Parathyroid adenoma (tissue), 2 donors: ENCODE measurements at regions not wholly inside any gene's neighbourhood (a gene's known extent, or its start where the extent isn't known, plus 50 kb on each side); places are given as distances from the start of the nearest gene placed in this dataset.

Experiments
- H2AFZ ChIP-seq: fragments of 300-600 bp; sonication (generic); one replicate; pipeline ENCODE4 v1.7.0; 2017; ENCODE audit warnings: antibody characterized with exemption, mild to moderate bottlenecking
- H3K27ac ChIP-seq: fragments of 300-600 bp; sonication (generic); one replicate; pipeline ENCODE4 v1.7.0; 2017
- H3K27me3 ChIP-seq: fragments of 300-600 bp; sonication (generic); one replicate; pipeline ENCODE4 v1.7.0; 2017; ENCODE audit warnings: low read length; ENCODE audit not compliant: control insufficient read depth, insufficient read depth
- H3K36me3 ChIP-seq: fragments of 300-600 bp; sonication (generic); one replicate; pipeline ENCODE4 v1.7.0; 2017; ENCODE audit warnings: low read length; ENCODE audit not compliant: control insufficient read depth, insufficient read depth
- H3K4me1 ChIP-seq: fragments of 300-600 bp; sonication (generic); one replicate; pipeline ENCODE4 v1.7.0; 2017; ENCODE audit warnings: control low read depth
- H3K4me2 ChIP-seq: fragments of 300-600 bp; sonication (generic); one replicate; pipeline ENCODE4 v1.7.0; 2017; ENCODE audit warnings: low read length
- H3K4me3 ChIP-seq: fragments of 300-600 bp; sonication (generic); one replicate; pipeline ENCODE4 v1.7.0; 2017; ENCODE audit warnings: low read depth, low read length
- H3K79me2 ChIP-seq: fragments of 300-600 bp; sonication (generic); one replicate; pipeline ENCODE4 v1.7.0; 2017; ENCODE audit warnings: control low read depth
- H3K9ac ChIP-seq: fragments of 300-600 bp; sonication (generic); one replicate; pipeline ENCODE4 v1.7.0; 2017; ENCODE audit warnings: mild to moderate bottlenecking
- H3K9me3 ChIP-seq: fragments of 300-600 bp; sonication (generic); one replicate; pipeline ENCODE4 v1.7.0; 2017; ENCODE audit warnings: low read length; ENCODE audit not compliant: control insufficient read depth
- CTCF ChIP-seq: fragments of 300-600 bp; sonication (generic); IDR thresholded peaks from one replicate; pipeline ENCODE4 v1.7.0; 2017; ENCODE audit warnings: antibody characterized with exemption, mild to moderate bottlenecking
- donor health status: primary hyperparathyroidism.

- Histone ChIP-seq H3K4me3 (no peak overlapping the region), H3K4me1 (no peaks in the 10 kb centered on the region), H3K4me2 (no peak overlapping the region), H3K79me2 (no peaks in the 10 kb centered on the region), H3K9ac (no peak overlapping the region), H3K36me3 (no peaks in the 10 kb centered on the region), H2AFZ (no peak overlapping the region), H3K9me3 (no peaks in the 10 kb centered on the region), H3K27me3 (no peaks in the 10 kb centered on the region), H3K27ac (no peak overlapping the region)
- no peak for TF ChIP-seq CTCF
Measured at GRCh38 chr16:64225696-64226095, 896.2 kb downstream of the CDH11 start.

DNA sequence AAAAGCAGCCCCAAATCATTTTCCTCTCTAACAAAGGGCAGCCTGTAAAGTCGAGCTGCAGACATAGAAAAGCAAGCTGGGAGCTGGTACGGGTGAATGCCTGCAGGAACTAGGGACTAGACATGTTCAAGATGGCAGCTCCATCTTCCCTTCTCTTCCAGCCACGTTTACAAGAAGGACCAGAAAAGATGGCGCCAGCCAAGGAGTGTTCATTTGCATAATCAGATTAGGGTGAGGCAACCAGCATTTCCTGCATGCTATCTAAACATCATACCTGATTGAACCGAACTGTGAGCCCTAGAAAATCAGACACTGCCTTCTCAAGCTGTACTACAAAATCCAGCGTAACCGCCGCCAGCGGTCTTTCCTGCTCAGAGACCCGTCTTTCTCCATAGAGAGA is 896.8 kb downstream of the CDH11 start:
- no peak overlapping the region for H3K9ac ChIP-seq
- TF ChIP-seq CTCF: no peak
- no peaks in the 10 kb centered on the region for H3K79me2 ChIP-seq
- no peak overlapping the region for H2AFZ ChIP-seq
- H3K4me2 ChIP-seq: no peak overlapping the region
- no peaks in the 10 kb centered on the region for H3K27me3 ChIP-seq
- no peak overlapping the region for H3K27ac ChIP-seq
- no peaks in the 10 kb centered on the region for H3K36me3 ChIP-seq
- H3K9me3 ChIP-seq: no peaks in the 10 kb centered on the region
- H3K4me1 ChIP-seq: no peaks in the 10 kb centered on the region
- no peak overlapping the region for H3K4me3 ChIP-seq

DNA sequence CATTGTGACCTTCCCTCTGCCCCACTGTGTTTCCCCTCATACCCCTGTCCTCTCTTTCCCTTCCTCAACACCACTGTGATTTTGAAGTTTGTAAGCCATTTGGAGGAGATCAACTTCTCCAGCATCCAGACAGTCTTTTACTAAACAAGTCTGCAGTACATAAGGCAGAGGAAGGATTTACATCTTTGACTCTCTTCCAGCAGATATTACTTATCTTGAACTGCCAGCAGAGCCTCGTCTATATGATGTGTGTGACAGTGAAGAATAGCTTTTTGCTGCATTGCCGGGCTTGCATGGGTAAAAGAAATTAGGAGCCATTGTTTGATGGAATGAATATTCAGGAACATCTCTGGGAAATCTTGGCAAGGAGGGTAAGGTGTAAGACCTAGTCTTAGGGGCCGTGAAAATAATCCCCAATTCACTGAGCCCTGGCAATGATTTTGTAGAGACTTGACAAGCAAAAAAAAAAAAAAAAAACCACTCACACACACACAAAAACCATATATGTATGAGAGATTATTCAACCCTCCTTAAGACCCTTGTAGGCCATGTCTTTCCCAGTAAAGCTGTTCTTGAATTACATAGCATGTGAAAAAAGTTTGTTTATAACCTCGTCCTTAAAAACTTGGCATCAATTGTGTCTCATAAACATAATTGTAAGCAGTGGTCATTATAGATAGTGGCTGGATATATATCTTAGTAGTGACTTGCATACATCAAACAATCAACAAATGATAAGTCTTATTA is 903.9 kb downstream of the CDH11 start:
- TF ChIP-seq CTCF: no peak
- no peak overlapping the region for H3K9ac ChIP-seq
- no peaks in the 10 kb centered on the region for H3K4me1 ChIP-seq
- H3K79me2 ChIP-seq: no peaks in the 10 kb centered on the region
- no peaks in the 10 kb centered on the region for H3K27me3 ChIP-seq
- no peak overlapping the region for H3K4me2 ChIP-seq
- H3K4me3 ChIP-seq: no peak overlapping the region
- no peak overlapping the region for H2AFZ ChIP-seq
- no peak overlapping the region for H3K27ac ChIP-seq
- no peaks in the 10 kb centered on the region for H3K36me3 ChIP-seq
- no peaks in the 10 kb centered on the region for H3K9me3 ChIP-seq

DNA sequence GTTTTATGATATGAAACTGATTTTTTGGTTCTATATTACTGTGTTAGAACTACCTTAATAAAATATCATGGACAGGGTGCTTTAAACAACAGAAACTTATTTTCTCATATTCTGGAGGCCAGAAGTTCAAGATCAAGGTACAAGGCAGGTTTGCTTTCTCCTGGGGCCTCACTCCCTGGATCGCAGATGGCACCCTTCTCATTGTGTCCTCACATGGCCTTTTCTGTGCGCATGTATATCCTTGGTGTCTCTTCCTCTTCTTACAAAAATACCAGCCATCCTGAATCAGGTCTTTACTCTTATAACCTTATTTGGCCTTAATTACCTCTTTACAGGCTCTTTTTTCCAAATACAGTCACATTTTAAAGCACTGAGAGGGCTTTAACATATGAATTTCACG is 906.1 kb downstream of the CDH11 start:
- Histone ChIP-seq H3K79me2 (no peaks in the 10 kb centered on the region), H3K4me1 (no peaks in the 10 kb centered on the region), H3K4me2 (no peak overlapping the region), H3K36me3 (no peaks in the 10 kb centered on the region), H3K9ac (no peak overlapping the region), H3K27ac (no peak overlapping the region), H3K9me3 (no peaks in the 10 kb centered on the region), H3K4me3 (no peak overlapping the region), H3K27me3 (no peaks in the 10 kb centered on the region), H2AFZ (no peak overlapping the region)
- no peak for TF ChIP-seq CTCF

GRCh38 chr16:64211331-64211730 is 910.5 kb downstream of the CDH11 start:
- Histone ChIP-seq H3K9ac (no peak overlapping the region), H3K4me1 (no peaks in the 10 kb centered on the region), H3K4me2 (no peak overlapping the region), H3K79me2 (no peaks in the 10 kb centered on the region), H3K9me3 (no peaks in the 10 kb centered on the region), H2AFZ (no peak overlapping the region), H3K27me3 (no peaks in the 10 kb centered on the region), H3K27ac (no peak overlapping the region), H3K36me3 (no peaks in the 10 kb centered on the region), H3K4me3 (no peak overlapping the region)
- TF ChIP-seq CTCF: no peak
